Mucosa of descending colon (tissue), 3 donors: ENCODE measurements at regions not wholly inside any gene's neighbourhood (a gene's known extent, or its start where the extent isn't known, plus 50 kb on each side); places are given as distances from the start of the nearest gene placed in this dataset.

ENCODE experiments used
- ATAC-seq: fragments of 200-7000 bp; cut with Tn5 transposase; one replicate; pipeline ENCODE4 v1.9.1; 2020; ENCODE audit warnings: mild to moderate bottlenecking, moderate library complexity
- DNase-seq, 3 donors: peaks; one replicate each; pipeline ENCODE4 v3.0.0-alpha.2; 2020
- H3K36me3 ChIP-seq: fragments of 200-600 bp; one replicate; pipeline ENCODE4 v1.8.0; 2021; ENCODE audit warnings: low read depth, mild to moderate bottlenecking
- H3K4me1 ChIP-seq: fragments of 200-600 bp; one replicate; pipeline ENCODE4 v1.8.0; 2021; ENCODE audit warnings: low read depth, mild to moderate bottlenecking
- H3K4me3 ChIP-seq: fragments of 200-600 bp; one replicate; pipeline ENCODE4 v1.8.0; 2021; ENCODE audit warnings: mild to moderate bottlenecking
- H3K9me3 ChIP-seq: fragments of 200-600 bp; one replicate; pipeline ENCODE4 v1.8.0; 2021; ENCODE audit warnings: mild to moderate bottlenecking
- intact Hi-C, 2 donors: fragments of 100-400 bp; cut with DNase I in 1 of 2; cut with micrococcal nuclease in 1 of 2; formaldehyde crosslinking; loops; one replicate each; pipeline versions ENCODE4 v1.11.0 to v1.11.1; 2022; cut with DNase I, micrococcal nuclease
- TF ChIP-seq, protein P1 (sequence below): fragments of 200-600 bp; IDR thresholded peaks from one replicate; pipeline ENCODE4 v1.8.0; 2022; ENCODE audit warnings: antibody characterized with exemption, mild to moderate bottlenecking
- donor health status: DM: no; HTN: no; CAD: no; lungs with moderate emphysema.
- donor health status: DM: no; HTN: no; CAD: no.
- donor health status: DM: no; HTN: yes; CAD: no.

DNA sequence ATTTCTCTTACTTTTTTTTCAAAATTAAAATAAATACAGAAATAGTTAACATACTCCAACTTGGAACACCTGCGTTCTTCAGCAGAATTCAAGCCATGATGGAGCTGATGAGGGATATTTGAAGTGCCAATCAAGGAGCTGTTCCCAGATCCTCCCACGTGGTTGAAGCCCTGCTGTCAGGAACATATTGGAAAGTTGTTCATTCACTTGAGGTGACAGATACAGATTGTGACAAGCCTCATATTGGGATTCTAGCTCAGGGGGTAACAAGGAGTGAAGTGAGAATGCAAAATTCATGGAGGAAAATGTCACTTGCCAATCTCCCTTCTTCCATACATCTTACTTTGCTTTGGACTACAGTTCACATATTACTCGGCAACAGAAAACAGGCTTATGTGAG, 2670.8 kb downstream of the PCDH7 start:
- Histone ChIP-seq H3K4me3 (no peak overlapping the region), H3K4me1 (no peaks in the 10 kb centered on the region), H3K9me3 (peaks cover 25% of the 10 kb centered on the region), H3K36me3 (no peaks in the 10 kb centered on the region)
- intact Hi-C loops, result no loop called here
- ATAC-seq, result no peak
- DNase-seq, result no peak
- TF ChIP-seq, protein P1, sequence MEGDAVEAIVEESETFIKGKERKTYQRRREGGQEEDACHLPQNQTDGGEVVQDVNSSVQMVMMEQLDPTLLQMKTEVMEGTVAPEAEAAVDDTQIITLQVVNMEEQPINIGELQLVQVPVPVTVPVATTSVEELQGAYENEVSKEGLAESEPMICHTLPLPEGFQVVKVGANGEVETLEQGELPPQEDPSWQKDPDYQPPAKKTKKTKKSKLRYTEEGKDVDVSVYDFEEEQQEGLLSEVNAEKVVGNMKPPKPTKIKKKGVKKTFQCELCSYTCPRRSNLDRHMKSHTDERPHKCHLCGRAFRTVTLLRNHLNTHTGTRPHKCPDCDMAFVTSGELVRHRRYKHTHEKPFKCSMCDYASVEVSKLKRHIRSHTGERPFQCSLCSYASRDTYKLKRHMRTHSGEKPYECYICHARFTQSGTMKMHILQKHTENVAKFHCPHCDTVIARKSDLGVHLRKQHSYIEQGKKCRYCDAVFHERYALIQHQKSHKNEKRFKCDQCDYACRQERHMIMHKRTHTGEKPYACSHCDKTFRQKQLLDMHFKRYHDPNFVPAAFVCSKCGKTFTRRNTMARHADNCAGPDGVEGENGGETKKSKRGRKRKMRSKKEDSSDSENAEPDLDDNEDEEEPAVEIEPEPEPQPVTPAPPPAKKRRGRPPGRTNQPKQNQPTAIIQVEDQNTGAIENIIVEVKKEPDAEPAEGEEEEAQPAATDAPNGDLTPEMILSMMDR, result no peak

DNA sequence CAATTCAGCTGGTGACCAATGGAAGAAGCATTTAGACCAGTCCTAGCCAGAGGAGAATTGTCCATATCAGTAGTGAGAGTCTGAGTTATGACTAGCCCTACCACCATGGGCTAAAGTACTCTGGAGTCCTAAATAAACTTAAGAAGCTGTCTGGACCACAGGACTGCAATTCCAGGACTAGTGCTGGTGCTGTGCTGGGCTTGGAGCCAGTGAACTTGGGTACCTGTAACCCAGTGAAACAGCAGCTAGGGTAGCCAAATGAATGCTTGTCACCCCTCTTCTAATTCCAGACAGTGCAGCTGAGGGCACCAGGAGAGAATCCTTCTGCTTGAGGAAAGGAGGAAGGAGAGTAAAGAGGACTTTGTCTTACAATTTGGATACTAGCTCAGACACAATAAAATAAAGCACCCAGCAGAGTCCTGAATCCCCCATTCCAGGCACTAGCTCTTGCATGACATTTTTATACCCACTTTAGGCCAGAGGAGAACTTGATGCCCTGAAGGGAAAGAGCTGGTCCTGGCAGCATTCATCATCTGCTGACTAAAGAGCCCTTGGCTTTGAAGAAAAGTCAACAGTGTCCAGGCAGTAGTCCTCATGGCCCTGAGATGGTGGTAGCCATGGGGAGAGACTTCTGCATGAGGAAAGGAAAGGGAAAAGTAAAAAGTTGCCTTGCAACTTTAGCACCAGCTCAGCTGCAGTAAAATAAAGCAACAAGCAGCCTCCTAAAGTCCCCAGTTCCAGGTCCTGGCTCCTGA, 2675.7 kb downstream of the PCDH7 start:
- Histone ChIP-seq H3K4me3 (no peak overlapping the region), H3K4me1 (no peaks in the 10 kb centered on the region), H3K36me3 (no peaks in the 10 kb centered on the region), H3K9me3 (peaks cover 29% of the 10 kb centered on the region)
- no peak for DNase-seq
- ATAC-seq, result no peak
- TF ChIP-seq, protein P1, result no peak
- intact Hi-C loops, result no loop called here

DNA sequence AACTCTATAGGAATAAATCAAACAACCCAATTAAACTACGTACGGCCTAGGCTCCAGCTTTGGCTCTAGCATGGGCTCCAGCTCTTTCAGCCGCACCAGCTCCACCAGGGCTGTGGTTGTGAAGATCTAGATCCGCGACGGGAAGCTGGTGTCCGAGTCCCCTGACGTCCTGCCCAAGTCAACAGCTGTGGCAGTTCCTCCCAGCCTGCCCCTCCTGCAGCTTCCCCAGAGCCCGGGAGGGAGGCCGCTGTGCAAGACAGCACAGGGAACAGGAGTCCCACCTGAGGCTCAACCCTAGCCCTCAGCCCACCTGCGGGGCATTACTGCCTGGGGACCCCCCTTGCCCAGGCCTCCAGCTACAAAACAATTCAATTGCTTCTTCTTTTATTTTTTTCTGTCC, 2680.3 kb downstream of the PCDH7 start:
- TF ChIP-seq, protein P1, result no peak
- Histone ChIP-seq H3K36me3 (no peaks in the 10 kb centered on the region), H3K9me3 (peaks cover 24% of the 10 kb centered on the region), H3K4me3 (no peak overlapping the region), H3K4me1 (no peaks in the 10 kb centered on the region)
- intact Hi-C loops, result no loop called here
- DNase-seq, result peak in 1 of 3 donors; percentile 39
- ATAC-seq, result no peak

DNA sequence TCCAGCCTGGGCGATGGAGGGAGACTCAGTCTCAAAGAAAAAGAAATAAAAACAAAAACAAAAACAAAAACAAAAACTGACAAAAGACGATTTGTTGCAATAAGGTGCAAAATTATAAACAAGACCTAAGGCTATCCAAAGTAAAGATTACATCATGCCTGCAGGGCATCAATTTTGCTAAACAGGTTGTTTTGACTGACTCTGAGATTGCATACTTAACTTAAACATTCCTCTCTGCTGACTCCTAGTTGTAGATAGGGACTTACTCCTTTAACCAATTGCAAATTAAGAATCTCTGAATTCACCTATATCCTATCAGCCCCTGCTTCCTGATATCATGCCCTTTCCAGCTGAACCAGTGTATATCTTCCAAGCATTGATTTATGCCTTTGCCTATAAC, 2687.3 kb downstream of the PCDH7 start:
- TF ChIP-seq, protein P1, result no peak
- no peak for DNase-seq
- Histone ChIP-seq H3K9me3 (peaks cover 32% of the 10 kb centered on the region), H3K4me1 (no peaks in the 10 kb centered on the region), H3K4me3 (no peak overlapping the region), H3K36me3 (no peaks in the 10 kb centered on the region)
- intact Hi-C loops, result no loop called here
- ATAC-seq, result no peak

DNA sequence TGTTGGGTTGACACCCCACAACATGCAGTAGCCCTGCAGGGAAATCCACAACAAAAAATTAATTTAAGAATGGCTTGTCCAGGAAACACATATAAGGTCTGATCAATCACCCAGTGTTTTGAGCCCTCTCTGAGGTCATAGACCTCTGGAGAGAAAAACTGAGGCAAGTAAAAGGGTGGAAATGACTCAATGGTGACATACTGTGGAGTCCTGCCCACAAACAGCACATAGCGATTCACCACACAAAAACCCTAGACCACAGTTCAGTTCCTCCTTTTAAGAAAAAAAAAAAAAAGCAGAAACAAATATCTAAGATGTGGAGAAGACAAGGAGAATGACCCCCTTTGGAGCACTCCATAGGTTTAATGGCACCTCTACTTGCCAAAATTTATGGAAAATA, 2691.0 kb downstream of the PCDH7 start:
- Histone ChIP-seq H3K4me3 (no peak overlapping the region), H3K9me3 (peaks cover 34% of the 10 kb centered on the region), H3K36me3 (no peaks in the 10 kb centered on the region), H3K4me1 (no peaks in the 10 kb centered on the region)
- DNase-seq (no peak), ATAC-seq (no peak)
- TF ChIP-seq, protein P1, result no peak
- intact Hi-C loops, result no loop called here
